CD8-positive, alpha-beta memory T cell (primary cell): ENCODE measurements at regions not wholly inside any gene's neighbourhood (a gene's known extent, or its start where the extent isn't known, plus 50 kb on each side); places are given as distances from the start of the nearest gene placed in this dataset.
"Not testable (repeated sequence)": the region's sequence is repeated elsewhere in the genome, so short reads cannot be mapped to it uniquely, and the experiment has no call there.

Experiments
- CTCF ChIA-PET: fragments of 350-600 bp; sonication (Branson Sonifier 250); formaldehyde crosslinking; loops from one replicate; lab custom pipeline; 2021; ENCODE audit warnings: antibody characterized with exemption; lab: Charles Lee
- POLR2A ChIA-PET: fragments of 350-600 bp; sonication (Branson Sonifier 250); formaldehyde crosslinking; loops from one replicate; lab custom pipeline; 2021; ENCODE audit warnings: antibody characterized with exemption; lab: Charles Lee
- DNase-seq, 5 donors: peaks; one replicate each; pipeline versions ENCODE4 v3.0.0 to v3.0.0-alpha.2; 2020 to 2022; ENCODE audit warnings: mixed read lengths in 1 of 5
- H3K27ac ChIP-seq: one replicate; pipeline ENCODE4 v1.7.0; 2013; ENCODE audit warnings: low read depth, mild to moderate bottlenecking, low read length, moderate library complexity
- H3K27me3 ChIP-seq: 2 replicates; pipeline ENCODE4 v1.7.0; 2013; ENCODE audit warnings: low read length, mild to moderate bottlenecking; ENCODE audit not compliant: insufficient read depth, poor library complexity, severe bottlenecking
- H3K36me3 ChIP-seq: 2 replicates; pipeline ENCODE4 v1.7.0; 2013; ENCODE audit warnings: mild to moderate bottlenecking, low read length, moderate library complexity; ENCODE audit not compliant: insufficient read depth
- H3K4me1 ChIP-seq: 2 replicates; pipeline ENCODE4 v1.7.0; 2013; ENCODE audit warnings: mild to moderate bottlenecking, low read length, moderate library complexity; ENCODE audit not compliant: insufficient read depth
- H3K4me3 ChIP-seq: 2 replicates; pipeline ENCODE4 v1.7.0; 2013; ENCODE audit warnings: mild to moderate bottlenecking, low read length
- H3K9me3 ChIP-seq: 2 replicates; pipeline ENCODE4 v1.7.0; 2013; ENCODE audit warnings: mild to moderate bottlenecking, low read length
- H3K27ac Mint-ChIP-seq, 8 donors: one replicate each; pipeline ENCODE4 v1.8.0; 2020 to 2021; ENCODE audit warnings: mixed read lengths in 8 of 8, mild to moderate bottlenecking in 6 of 8, inconsistent platforms in 3 of 8, moderate library complexity in 3 of 8
- H3K27me3 Mint-ChIP-seq, 2 donors: one replicate each; pipeline ENCODE4 v1.8.0; 2020 to 2021; ENCODE audit warnings: mixed read lengths in 2 of 2, mild to moderate bottlenecking in 1 of 2, moderate library complexity in 1 of 2
- H3K36me3 Mint-ChIP-seq, 3 donors: one replicate each; pipeline ENCODE4 v1.8.0; 2020 to 2021; ENCODE audit warnings: mixed read lengths in 3 of 3, inconsistent platforms in 1 of 3, mild to moderate bottlenecking in 1 of 3
- H3K4me1 Mint-ChIP-seq, 3 donors: one replicate each; pipeline ENCODE4 v1.8.0; 2020 to 2021; ENCODE audit warnings: mixed read lengths in 3 of 3, inconsistent platforms in 1 of 3, mild to moderate bottlenecking in 1 of 3
- H3K4me3 Mint-ChIP-seq, 7 donors: one replicate each; pipeline ENCODE4 v1.8.0; 2020 to 2021; ENCODE audit warnings: mixed read lengths in 7 of 7, mild to moderate bottlenecking in 6 of 7, moderate library complexity in 4 of 7, inconsistent platforms in 2 of 7
- H3K9me3 Mint-ChIP-seq, 5 donors: one replicate each; pipeline ENCODE4 v1.8.0; 2020 to 2022; ENCODE audit warnings: mixed read lengths in 5 of 5, mild to moderate bottlenecking in 3 of 5, moderate library complexity in 2 of 5, inconsistent platforms in 1 of 5

DNA sequence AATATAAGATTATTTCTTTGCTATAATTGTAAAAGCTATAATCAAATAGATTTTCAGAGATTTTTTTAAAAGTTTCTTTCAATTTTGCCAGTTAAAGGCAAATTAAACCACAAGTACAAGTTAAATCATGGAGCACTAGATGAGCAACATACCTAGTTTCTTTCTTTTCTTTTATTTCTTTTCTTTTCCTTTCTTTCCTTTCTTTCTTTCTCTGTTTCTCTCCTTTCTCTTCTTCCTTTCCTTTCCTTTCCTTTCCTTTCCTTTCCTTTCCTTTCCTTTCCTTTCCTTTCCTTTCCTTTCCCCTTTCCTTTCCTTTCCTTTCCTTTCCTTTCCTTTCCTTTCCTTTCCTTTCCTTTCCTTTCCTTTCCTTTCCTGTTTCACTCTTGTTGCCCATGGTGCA, 62.5 kb upstream of the MOCS2 start:
- CTCF ChIA-PET = interaction anchor here (0.8 kb wide), 1 partner anchor 1008 kb away, joined by 3 read pairs; no protein-coding TSS in a partner anchor
- not testable (repeated sequence) for H3K9me3 ChIP-seq

GRCh38 chr5:53172630-53173029, 63.1 kb upstream of the MOCS2 start:
- no peak overlapping the region for H3K4me3 ChIP-seq
- Mint-ChIP-seq H3K36me3 (no peaks in the 10 kb centered on the region), H3K4me1 (no peaks in the 10 kb centered on the region), H3K9me3 (peaks cover 0 to 6% (median 0%) of the 10 kb centered on the region in 5 donors), H3K27ac (no peak overlapping the region), H3K27me3 (peaks cover 0 to 43% of the 10 kb centered on the region in 2 donors), H3K4me3 (no peak overlapping the region)
- ChIA-PET POLR2A (no interaction called here), CTCF (no interaction called here)
- H3K27me3 ChIP-seq = no peaks in the 10 kb centered on the region
- DNase-seq = no peak
- H3K27ac ChIP-seq = no peak overlapping the region
- no peaks in the 10 kb centered on the region for H3K9me3 ChIP-seq
- H3K4me1 ChIP-seq = no peaks in the 10 kb centered on the region
- no peaks in the 10 kb centered on the region for H3K36me3 ChIP-seq

More for the DNA sequence above, 62.5 kb upstream of the MOCS2 start:
- H3K36me3 Mint-ChIP-seq, H3K27ac ChIP-seq, DNase-seq, H3K27me3 ChIP-seq, H3K4me3 Mint-ChIP-seq, H3K36me3 ChIP-seq, H3K4me1 Mint-ChIP-seq, H3K9me3 Mint-ChIP-seq, H3K27ac Mint-ChIP-seq, POLR2A ChIA-PET, H3K4me3 ChIP-seq, H3K4me1 ChIP-seq: not testable (repeated sequence)
- H3K27me3 Mint-ChIP-seq = peaks cover 0 to 44% of the 10 kb centered on the region in 2 donors

DNA sequence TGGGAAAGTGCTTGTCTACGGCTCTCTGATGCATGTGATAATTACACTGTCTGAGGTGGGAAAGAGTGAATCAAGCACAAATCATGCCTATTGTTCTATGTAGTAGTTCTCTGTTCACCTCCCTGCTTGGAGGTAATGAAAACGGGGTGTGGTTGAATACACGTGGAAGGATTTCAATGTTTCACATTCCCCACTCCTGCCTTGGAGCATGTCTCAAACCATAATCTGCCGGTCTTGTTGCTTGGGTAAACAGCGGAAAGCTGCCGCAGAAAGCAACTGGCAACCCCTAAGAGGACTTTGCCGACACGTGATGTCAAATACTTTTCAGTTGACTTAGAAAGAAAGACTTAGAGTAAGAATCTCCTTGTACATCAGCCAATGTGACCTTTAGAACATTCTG, 63.5 kb upstream of the MOCS2 start:
- H3K36me3 Mint-ChIP-seq = no peaks in the 10 kb centered on the region
- ChIA-PET CTCF (no interaction called here), POLR2A (no interaction called here)
- H3K27me3 ChIP-seq = no peaks in the 10 kb centered on the region
- H3K27me3 Mint-ChIP-seq = peaks cover 0 to 39% of the 10 kb centered on the region in 2 donors
- no peak overlapping the region for H3K27ac Mint-ChIP-seq
- H3K27ac ChIP-seq = no peak overlapping the region
- no peak overlapping the region for H3K4me3 ChIP-seq
- H3K36me3 ChIP-seq = no peaks in the 10 kb centered on the region
- no peaks in the 10 kb centered on the region for H3K9me3 ChIP-seq
- DNase-seq = no peak
- H3K4me3 Mint-ChIP-seq = no peak overlapping the region
- peaks cover 0 to 6% (median 0%) of the 10 kb centered on the region in 5 donors for H3K9me3 Mint-ChIP-seq
- H3K4me1 ChIP-seq = no peaks in the 10 kb centered on the region
- H3K4me1 Mint-ChIP-seq = no peaks in the 10 kb centered on the region

DNA sequence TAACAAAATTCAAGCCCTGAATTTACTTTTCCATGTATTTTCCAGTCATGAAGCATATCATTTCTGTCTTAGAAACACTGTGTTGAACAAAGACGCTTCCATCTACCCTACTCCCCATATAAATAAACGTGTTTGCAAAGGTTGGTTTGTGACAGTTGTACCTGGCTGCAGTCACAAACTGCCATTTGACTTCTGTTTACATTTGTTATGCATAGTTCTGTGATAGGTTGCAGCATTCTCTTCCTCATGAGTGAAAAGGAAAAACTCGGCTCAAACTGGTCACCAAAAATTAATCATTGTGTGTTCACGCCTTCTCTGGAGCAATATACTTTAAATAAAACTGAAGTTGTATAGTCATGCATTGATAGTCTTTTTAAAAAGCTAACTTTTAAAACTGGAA, 69.3 kb upstream of the MOCS2 start:
- Histone ChIP-seq H3K36me3 (no peaks in the 10 kb centered on the region), H3K9me3 (no peaks in the 10 kb centered on the region), H3K4me3 (no peak overlapping the region), H3K27me3 (no peaks in the 10 kb centered on the region), H3K4me1 (no peaks in the 10 kb centered on the region), H3K27ac (no peak overlapping the region)
- ChIA-PET CTCF (no interaction called here), POLR2A (no interaction called here)
- DNase-seq = no peak
- no peak overlapping the region for H3K4me3 Mint-ChIP-seq
- H3K4me1 Mint-ChIP-seq = peaks cover 0 to 6% (median 2%) of the 10 kb centered on the region in 3 donors
- H3K27ac Mint-ChIP-seq = no peak overlapping the region
- H3K27me3 Mint-ChIP-seq = peaks cover 0 to 20% of the 10 kb centered on the region in 2 donors
- no peaks in the 10 kb centered on the region for H3K36me3 Mint-ChIP-seq
- peaks cover 0 to 6% (median 0%) of the 10 kb centered on the region in 5 donors for H3K9me3 Mint-ChIP-seq

GRCh38 chr5:53179691-53180090, 70.1 kb upstream of the MOCS2 start:
- Histone ChIP-seq H3K9me3 (no peaks in the 10 kb centered on the region), H3K36me3 (no peaks in the 10 kb centered on the region), H3K4me3 (no peak overlapping the region), H3K27ac (no peak overlapping the region), H3K27me3 (no peaks in the 10 kb centered on the region), H3K4me1 (no peaks in the 10 kb centered on the region)
- Mint-ChIP-seq H3K27ac (no peak overlapping the region), H3K36me3 (no peaks in the 10 kb centered on the region), H3K9me3 (peaks cover 0 to 6% (median 0%) of the 10 kb centered on the region in 5 donors), H3K4me3 (no peak overlapping the region), H3K4me1 (peaks cover 0 to 6% (median 2%) of the 10 kb centered on the region in 3 donors), H3K27me3 (peaks cover 0 to 15% of the 10 kb centered on the region in 2 donors)
- ChIA-PET POLR2A (no interaction called here), CTCF (no interaction called here)
- DNase-seq = no peak

GRCh38 chr5:53180538-53180937, 71.0 kb upstream of the MOCS2 start:
- DNase-seq = no peak
- CTCF ChIA-PET = no interaction called here
- Mint-ChIP-seq H3K4me3 (no peak overlapping the region), H3K27ac (no peak overlapping the region), H3K27me3 (peaks cover 0 to 7% of the 10 kb centered on the region in 2 donors), H3K36me3 (no peaks in the 10 kb centered on the region), H3K4me1 (peaks cover 0 to 6% (median 2%) of the 10 kb centered on the region in 3 donors), H3K9me3 (peaks cover 0 to 1% (median under 1%) of the 10 kb centered on the region in 5 donors)
- H3K4me1 ChIP-seq = no peaks in the 10 kb centered on the region
- H3K36me3 ChIP-seq = no peaks in the 10 kb centered on the region
- POLR2A ChIA-PET = no interaction called here
- H3K27ac ChIP-seq = no peak overlapping the region
- no peak overlapping the region for H3K4me3 ChIP-seq
- no peaks in the 10 kb centered on the region for H3K27me3 ChIP-seq
- no peaks in the 10 kb centered on the region for H3K9me3 ChIP-seq

DNA sequence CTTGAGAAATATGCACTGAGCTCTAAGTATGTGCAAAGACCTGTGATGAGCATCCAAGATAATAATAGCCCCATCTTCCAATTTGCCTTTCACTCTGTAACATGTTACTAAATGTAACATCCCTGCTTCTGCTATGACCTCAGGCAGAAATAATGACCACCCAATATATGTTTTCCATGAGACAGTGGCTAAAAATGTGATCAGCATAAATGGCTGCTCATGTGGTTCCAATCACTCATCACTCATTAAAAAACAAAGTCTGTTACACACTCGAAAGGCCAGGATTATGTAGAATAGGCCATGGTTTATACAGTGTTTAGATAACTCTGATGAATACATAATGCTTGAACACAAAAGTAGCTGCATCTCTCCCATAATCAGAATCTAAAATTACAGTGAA, 71.4 kb upstream of the MOCS2 start:
- Histone ChIP-seq H3K9me3 (no peaks in the 10 kb centered on the region), H3K27me3 (no peaks in the 10 kb centered on the region), H3K27ac (no peak overlapping the region), H3K36me3 (no peaks in the 10 kb centered on the region), H3K4me3 (no peak overlapping the region), H3K4me1 (no peaks in the 10 kb centered on the region)
- POLR2A ChIA-PET = no interaction called here
- no peak overlapping the region for H3K27ac Mint-ChIP-seq
- peaks cover 0 to 6% (median 2%) of the 10 kb centered on the region in 3 donors for H3K4me1 Mint-ChIP-seq
- H3K27me3 Mint-ChIP-seq = peaks cover 0 to 5% of the 10 kb centered on the region in 2 donors
- CTCF ChIA-PET = no interaction called here
- no peak for DNase-seq
- no peaks in the 10 kb centered on the region for H3K36me3 Mint-ChIP-seq
- no peak overlapping the region for H3K4me3 Mint-ChIP-seq
- peaks cover 0 to 4% (median 0%) of the 10 kb centered on the region in 5 donors for H3K9me3 Mint-ChIP-seq

DNA sequence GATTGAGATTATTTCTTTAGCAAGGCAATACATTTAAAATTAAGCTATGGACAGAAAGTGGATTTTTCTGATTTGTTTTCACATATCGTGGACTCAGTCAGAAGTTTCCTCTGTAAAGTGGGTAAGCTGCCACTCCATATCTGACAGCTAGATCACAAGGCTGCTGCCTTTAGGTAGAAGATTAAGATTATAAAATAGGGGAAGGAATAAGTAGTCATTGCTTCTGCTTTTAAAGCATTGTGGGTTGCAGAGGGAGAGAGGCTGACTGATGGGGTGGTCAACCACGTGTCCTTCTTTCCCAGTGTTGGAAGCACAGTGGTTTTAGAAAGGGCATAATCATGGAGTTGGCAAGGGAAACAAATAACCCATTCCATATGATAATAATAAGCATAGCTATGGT, 74.3 kb upstream of the MOCS2 start:
- H3K27ac ChIP-seq = no peak overlapping the region
- ChIA-PET CTCF (no interaction called here), POLR2A (no interaction called here)
- H3K9me3 ChIP-seq = no peaks in the 10 kb centered on the region
- H3K36me3 ChIP-seq = no peaks in the 10 kb centered on the region
- DNase-seq = no peak
- Mint-ChIP-seq H3K27me3 (peaks cover 0 to 1% of the 10 kb centered on the region in 2 donors), H3K27ac (peak overlapping the region in 1 of 8 donors; percentile 7), H3K9me3 (peaks cover 0 to 6% (median 3%) of the 10 kb centered on the region in 5 donors), H3K4me1 (peaks cover 0 to 6% (median 2%) of the 10 kb centered on the region in 3 donors), H3K36me3 (peaks cover 0 to 1% (median 0%) of the 10 kb centered on the region in 3 donors), H3K4me3 (no peak overlapping the region)
- H3K4me1 ChIP-seq = no peaks in the 10 kb centered on the region
- no peak overlapping the region for H3K4me3 ChIP-seq
- H3K27me3 ChIP-seq = no peaks in the 10 kb centered on the region
